SK-N-SH treated with all-trans-retinoic acid at 6 μM for 48 hours (cell line): ENCODE measurements at regions not wholly inside any gene's neighbourhood (a gene's known extent, or its start where the extent isn't known, plus 50 kb on each side); places are given as distances from the start of the nearest gene placed in this dataset.

Source experiments
- ATAC-seq: fragments of 200-7000 bp; cut with Tn5 transposase; 3 replicates; pipeline ENCODE4 v1.9.1; 2020; ENCODE audit warnings: mild to moderate bottlenecking, moderate library complexity
- ARNTL ChIP-seq: fragments of 450-650 bp; formaldehyde crosslinking; IDR thresholded peaks from 2 replicates; pipeline ENCODE4 v1.5.0; 2020; ENCODE audit warnings: low read depth, mild to moderate bottlenecking, moderate library complexity, borderline replicate concordance
- BACH2 ChIP-seq: fragments of 250-450 bp; sonication (Bioruptor Pico); IDR thresholded peaks from 2 replicates; pipeline ENCODE4 v1.9.0; 2021; ENCODE audit warnings: mild to moderate bottlenecking, borderline replicate concordance
- CREB5 ChIP-seq: fragments of 250-450 bp; sonication (Bioruptor Pico); IDR thresholded peaks from 2 replicates; pipeline ENCODE4 v1.5.1; 2020; ENCODE audit warnings: low read depth, mild to moderate bottlenecking, moderate library complexity
- CSDC2 ChIP-seq: fragments of 250-450 bp; sonication (Bioruptor Pico); IDR thresholded peaks from 2 replicates; pipeline ENCODE4 v1.5.0; 2020; ENCODE audit warnings: mild to moderate bottlenecking, moderate library complexity
- ESRRG ChIP-seq: fragments of 250-450 bp; sonication (Bioruptor Pico); IDR thresholded peaks from 2 replicates; pipeline ENCODE4 v1.6.1; 2021; ENCODE audit warnings: mild to moderate bottlenecking
- GLIS3 ChIP-seq: fragments of 250-450 bp; sonication (Bioruptor Pico); IDR thresholded peaks from 2 replicates; pipeline ENCODE4 v1.5.0; 2020; ENCODE audit warnings: mild to moderate bottlenecking, moderate library complexity
- ISL1 ChIP-seq: fragments of 250-450 bp; sonication (Bioruptor Pico); IDR thresholded peaks from 2 replicates; pipeline ENCODE4 v2.1.2; 2022; ENCODE audit warnings: mild to moderate bottlenecking, moderate library complexity
- OSR1 ChIP-seq: fragments of 250-450 bp; sonication (Bioruptor Pico); IDR thresholded peaks from 2 replicates; pipeline ENCODE4 v1.8.0; 2022; ENCODE audit warnings: moderate library complexity, mild to moderate bottlenecking, inconsistent platforms
- POU6F1 ChIP-seq: fragments of 250-450 bp; sonication (Bioruptor Pico); IDR thresholded peaks from 2 replicates; pipeline ENCODE4 v1.8.0; 2021; ENCODE audit warnings: low read depth, mild to moderate bottlenecking, moderate library complexity, borderline replicate concordance
- PPARA ChIP-seq: fragments of 250-450 bp; sonication (Bioruptor Pico); IDR thresholded peaks from 2 replicates; pipeline ENCODE4 v1.5.0; 2020; ENCODE audit warnings: mild to moderate bottlenecking, borderline replicate concordance
- RARB ChIP-seq: fragments of 250-450 bp; sonication (Bioruptor Pico); IDR thresholded peaks from 2 replicates; pipeline ENCODE4 v1.8.0; 2021; ENCODE audit warnings: mild to moderate bottlenecking, moderate library complexity
- SNAI2 ChIP-seq: fragments of 250-450 bp; sonication (Bioruptor Pico); IDR thresholded peaks from 2 replicates; pipeline ENCODE4 v1.5.0; 2020; ENCODE audit warnings: mild to moderate bottlenecking, moderate library complexity
- TCF4 ChIP-seq: fragments of 250-450 bp; sonication (Bioruptor Pico); IDR thresholded peaks from 2 replicates; pipeline ENCODE4 v1.8.0; 2021; ENCODE audit warnings: mild to moderate bottlenecking, moderate library complexity, borderline replicate concordance
- TOX ChIP-seq: fragments of 250-450 bp; sonication (Bioruptor Pico); IDR thresholded peaks from 2 replicates; pipeline ENCODE4 v1.8.0; 2021; ENCODE audit warnings: mild to moderate bottlenecking, moderate library complexity, borderline replicate concordance
- TSHZ2 ChIP-seq: fragments of 250-450 bp; sonication (Bioruptor Pico); IDR thresholded peaks from 2 replicates; pipeline ENCODE4 v1.5.0; 2020; ENCODE audit warnings: mild to moderate bottlenecking, moderate library complexity
- ZC3H10 ChIP-seq: fragments of 250-450 bp; sonication (Bioruptor Pico); IDR thresholded peaks from 2 replicates; pipeline ENCODE4 v1.5.1; 2021; ENCODE audit warnings: mild to moderate bottlenecking, moderate library complexity
- ZFP3 ChIP-seq: fragments of 250-450 bp; sonication (Bioruptor Pico); IDR thresholded peaks from 2 replicates; pipeline ENCODE4 v1.5.0; 2020; ENCODE audit warnings: mild to moderate bottlenecking, moderate library complexity
- ZFP30 ChIP-seq: fragments of 450-650 bp; formaldehyde crosslinking; IDR thresholded peaks from 2 replicates; pipeline ENCODE4 v1.5.0; 2022; ENCODE audit warnings: mild to moderate bottlenecking, moderate library complexity
- ZNF70 ChIP-seq: fragments of 450-650 bp; formaldehyde crosslinking; IDR thresholded peaks from 2 replicates; pipeline ENCODE4 v1.5.0; 2020; ENCODE audit warnings: mild to moderate bottlenecking, moderate library complexity
- ZNF8 ChIP-seq: fragments of 450-650 bp; formaldehyde crosslinking; IDR thresholded peaks from 2 replicates; pipeline ENCODE4 v1.5.0; 2020; ENCODE audit warnings: mild to moderate bottlenecking, moderate library complexity
- TF ChIP-seq, protein P1 (sequence below): fragments of 250-450 bp; sonication (Bioruptor Pico); IDR thresholded peaks from 2 replicates; pipeline ENCODE4 v1.5.1; 2021; ENCODE audit warnings: mild to moderate bottlenecking, moderate library complexity
- TF ChIP-seq, protein P2 (sequence below): fragments of 250-450 bp; sonication (Bioruptor Pico); IDR thresholded peaks from 2 replicates; pipeline ENCODE4 v1.8.0; 2020; ENCODE audit warnings: mild to moderate bottlenecking, moderate library complexity, borderline replicate concordance

DNA sequence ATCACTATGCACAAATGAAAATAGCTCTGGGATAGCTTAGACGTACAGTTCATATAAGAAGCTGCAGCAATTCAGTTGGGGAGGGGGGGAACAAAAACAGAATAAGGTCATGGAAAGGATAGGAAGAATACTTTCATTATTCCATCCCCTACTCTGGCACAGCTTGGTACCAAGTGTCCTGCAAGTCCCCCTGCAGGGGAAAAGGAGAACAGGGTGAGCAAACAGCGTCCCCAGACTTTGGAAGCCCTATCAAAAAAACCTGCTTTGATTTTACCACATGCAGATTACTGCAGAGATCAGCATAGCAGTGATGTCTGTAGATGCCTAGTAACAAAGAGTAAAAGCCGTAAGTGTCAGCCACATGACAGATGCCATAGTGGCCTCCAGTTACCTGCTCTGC is 209.4 kb upstream of the NEIL3 start:
- TF ChIP-seq ISL1 (CRISPR knock-in tag) (no peak), CREB5 (no peak), ZFP30 (CRISPR knock-in tag) (no peak)
- ATAC-seq = no peak

- ATAC-seq = no peak
- TF ChIP-seq ZC3H10 (no peak), ZNF8 (CRISPR knock-in tag) (no peak), TCF4 (no peak), GLIS3 (CRISPR knock-in tag) (no peak), ARNTL (CRISPR knock-in tag) (no peak), OSR1 (CRISPR knock-in tag) (no peak), ZFP3 (CRISPR knock-in tag) (no peak), CSDC2 (no peak), TSHZ2 (CRISPR knock-in tag) (no peak), ESRRG (CRISPR knock-in tag) (no peak), POU6F1 (CRISPR knock-in tag) (no peak), SNAI2 (CRISPR knock-in tag) (no peak), ISL1 (CRISPR knock-in tag) (no peak), RARB (CRISPR knock-in tag) (no peak), BACH2 (CRISPR knock-in tag) (no peak), TOX (no peak), PPARA (no peak)
- TF ChIP-seq, protein P1, sequence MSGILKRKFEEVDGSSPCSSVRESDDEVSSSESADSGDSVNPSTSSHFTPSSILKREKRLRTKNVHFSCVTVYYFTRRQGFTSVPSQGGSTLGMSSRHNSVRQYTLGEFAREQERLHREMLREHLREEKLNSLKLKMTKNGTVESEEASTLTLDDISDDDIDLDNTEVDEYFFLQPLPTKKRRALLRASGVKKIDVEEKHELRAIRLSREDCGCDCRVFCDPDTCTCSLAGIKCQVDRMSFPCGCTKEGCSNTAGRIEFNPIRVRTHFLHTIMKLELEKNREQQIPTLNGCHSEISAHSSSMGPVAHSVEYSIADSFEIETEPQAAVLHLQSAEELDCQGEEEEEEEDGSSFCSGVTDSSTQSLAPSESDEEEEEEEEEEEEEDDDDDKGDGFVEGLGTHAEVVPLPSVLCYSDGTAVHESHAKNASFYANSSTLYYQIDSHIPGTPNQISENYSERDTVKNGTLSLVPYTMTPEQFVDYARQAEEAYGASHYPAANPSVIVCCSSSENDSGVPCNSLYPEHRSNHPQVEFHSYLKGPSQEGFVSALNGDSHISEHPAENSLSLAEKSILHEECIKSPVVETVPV (CRISPR knock-in tag) = no peak
- TF ChIP-seq, protein P2, sequence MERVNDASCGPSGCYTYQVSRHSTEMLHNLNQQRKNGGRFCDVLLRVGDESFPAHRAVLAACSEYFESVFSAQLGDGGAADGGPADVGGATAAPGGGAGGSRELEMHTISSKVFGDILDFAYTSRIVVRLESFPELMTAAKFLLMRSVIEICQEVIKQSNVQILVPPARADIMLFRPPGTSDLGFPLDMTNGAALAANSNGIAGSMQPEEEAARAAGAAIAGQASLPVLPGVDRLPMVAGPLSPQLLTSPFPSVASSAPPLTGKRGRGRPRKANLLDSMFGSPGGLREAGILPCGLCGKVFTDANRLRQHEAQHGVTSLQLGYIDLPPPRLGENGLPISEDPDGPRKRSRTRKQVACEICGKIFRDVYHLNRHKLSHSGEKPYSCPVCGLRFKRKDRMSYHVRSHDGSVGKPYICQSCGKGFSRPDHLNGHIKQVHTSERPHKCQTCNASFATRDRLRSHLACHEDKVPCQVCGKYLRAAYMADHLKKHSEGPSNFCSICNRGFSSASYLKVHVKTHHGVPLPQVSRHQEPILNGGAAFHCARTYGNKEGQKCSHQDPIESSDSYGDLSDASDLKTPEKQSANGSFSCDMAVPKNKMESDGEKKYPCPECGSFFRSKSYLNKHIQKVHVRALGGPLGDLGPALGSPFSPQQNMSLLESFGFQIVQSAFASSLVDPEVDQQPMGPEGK (CRISPR knock-in tag) = no peak
- TF ChIP-seq, all 23 proteins: peak for 0
Measured at GRCh38 chr4:177103619-177104018, 206.1 kb upstream of the NEIL3 start.

DNA sequence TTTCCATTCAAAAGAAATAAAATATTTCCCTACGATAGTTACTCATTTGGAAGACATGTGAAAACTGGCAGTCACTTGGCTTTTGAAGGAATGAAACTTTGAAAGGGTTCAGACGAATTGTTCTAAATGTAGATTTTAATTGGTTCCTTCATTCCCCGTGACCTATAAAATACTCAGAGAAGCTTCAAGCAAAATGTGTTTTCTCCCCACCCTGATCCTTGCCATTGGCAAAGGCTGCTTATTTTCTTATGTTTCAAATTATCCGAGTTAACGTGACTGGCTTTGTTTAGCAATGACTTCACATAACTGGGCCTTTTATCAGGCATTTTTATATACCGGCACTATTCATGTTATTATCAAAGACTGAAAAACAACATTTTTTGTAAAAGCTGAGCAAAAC is 204.1 kb upstream of the NEIL3 start:
- TF ChIP-seq SNAI2 (CRISPR knock-in tag) = no peak
- no peak for TF ChIP-seq ZNF70 (CRISPR knock-in tag)
- TF ChIP-seq, all 23 proteins: peak for 0
- ATAC-seq = no peak
